ENCODE measurements at regions not wholly inside any gene's neighbourhood (a gene's known extent, or its start where the extent isn't known, plus 50 kb on each side); places are given as distances from the start of the nearest gene placed in this dataset.

DNA sequence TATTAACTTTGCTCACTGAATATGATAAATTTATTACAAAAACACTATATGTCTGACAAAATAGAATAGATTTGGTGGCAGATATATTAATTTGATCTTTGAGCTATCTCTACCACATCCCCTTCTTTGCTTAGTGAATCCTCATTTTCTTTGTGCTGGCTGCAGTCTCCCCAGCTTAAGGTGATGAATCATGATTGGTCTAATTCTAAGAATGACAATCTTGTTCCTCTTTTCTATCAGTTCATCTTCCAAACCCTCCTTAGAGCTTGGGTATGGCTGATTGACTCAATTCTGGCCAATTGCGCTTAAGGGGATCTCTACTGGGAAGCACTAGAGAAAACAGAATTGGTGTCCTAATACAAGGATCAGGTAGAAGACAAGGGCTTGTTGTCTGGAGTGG, 309.6 kb upstream of the GOLIM4 start:
- intact Hi-C loops (cut with DNase I): no loop called here
- DNase-seq (ENCODE audit: low spot score) (no peak), ATAC-seq (no peak)

GRCh38 chr3:168398371-168399025, 302.8 kb upstream of the GOLIM4 start:
- DNase-seq (ENCODE audit: low spot score): no peak
- intact Hi-C loops (cut with DNase I): no loop called here
- ATAC-seq: no peak

- DNase-seq (ENCODE audit: low spot score) (no peak), ATAC-seq (no peak)
- intact Hi-C loops (cut with DNase I): no loop called here
These were observed 301.1 kb upstream of the GOLIM4 start for GRCh38 chr3:168396861-168397260.

DNA sequence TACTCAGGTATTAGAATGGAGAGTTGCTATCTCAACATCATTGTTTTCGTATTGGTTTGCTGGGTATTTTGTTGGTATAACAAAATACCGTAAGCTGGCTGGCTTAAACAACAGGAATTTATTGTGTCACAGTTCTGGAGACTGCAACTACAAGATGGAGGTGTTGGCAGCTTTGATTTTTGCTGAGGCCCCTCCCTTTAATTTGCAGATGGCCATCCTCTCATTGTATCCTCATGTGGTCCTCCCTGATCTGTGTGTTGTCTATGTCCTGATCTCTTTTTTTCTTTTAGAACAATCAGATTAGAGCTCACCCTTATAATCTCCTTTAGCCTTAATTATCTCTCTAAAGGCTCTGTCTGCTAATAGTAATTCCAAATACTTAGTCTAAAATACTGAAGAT, 299.8 kb upstream of the GOLIM4 start:
- intact Hi-C loops (cut with DNase I): no loop called here
- no peak for DNase-seq (ENCODE audit: low spot score)
- no peak for ATAC-seq

- no peak for DNase-seq (ENCODE audit: low spot score)
- no peak for ATAC-seq
- intact Hi-C loops (cut with DNase I): no loop called here
These were observed 298.7 kb upstream of the GOLIM4 start for GRCh38 chr3:168394439-168394838.

DNA sequence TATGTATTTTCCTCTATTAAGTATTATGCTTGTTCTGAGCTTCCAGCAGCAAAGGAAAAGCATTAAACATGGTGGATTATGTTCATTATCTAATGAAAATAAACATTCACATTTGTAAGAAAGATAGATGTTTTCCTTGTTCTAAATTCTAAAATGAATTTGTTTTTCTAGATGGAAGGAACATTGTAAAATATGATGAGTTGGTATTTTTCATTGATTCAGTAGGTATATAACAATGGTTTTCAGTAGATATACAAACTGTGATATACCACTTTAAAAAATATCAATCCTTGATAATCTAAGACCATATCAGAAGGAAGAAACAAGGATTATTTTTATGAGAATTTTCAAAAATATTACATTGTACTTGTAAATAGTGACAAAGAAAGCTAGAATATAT, 290.6 kb upstream of the GOLIM4 start:
- intact Hi-C loops (cut with DNase I): no loop called here
- DNase-seq (ENCODE audit: low spot score) (no peak), ATAC-seq (no peak)

DNA sequence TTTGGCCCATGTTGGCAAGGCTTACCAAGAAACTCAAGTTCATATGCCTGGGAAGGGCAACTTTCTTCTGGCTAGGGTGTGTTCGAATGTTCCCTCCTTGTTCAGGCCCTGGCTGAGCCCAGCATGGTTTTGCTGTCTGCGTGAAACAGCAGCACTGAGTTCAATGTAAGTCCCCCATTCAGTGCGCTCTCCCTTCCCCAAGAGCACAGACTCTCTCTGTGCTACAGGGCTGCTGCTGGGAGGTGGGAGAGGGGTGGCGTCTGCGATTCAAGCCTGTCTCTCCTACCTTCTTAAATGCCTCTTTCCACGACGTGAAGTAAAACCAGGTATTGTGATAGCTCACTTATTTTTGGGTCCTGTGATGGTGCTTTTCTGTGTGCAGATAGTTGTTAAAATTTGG, 289.3 kb upstream of the GOLIM4 start:
- no peak for DNase-seq (ENCODE audit: low spot score)
- ATAC-seq: no peak
- intact Hi-C loops (cut with DNase I): no loop called here

- ATAC-seq (no peak), DNase-seq (ENCODE audit: low spot score) (no peak)
- intact Hi-C loops (cut with DNase I): no loop called here
These were observed 287.8 kb upstream of the GOLIM4 start for GRCh38 chr3:168383573-168383972.

DNA sequence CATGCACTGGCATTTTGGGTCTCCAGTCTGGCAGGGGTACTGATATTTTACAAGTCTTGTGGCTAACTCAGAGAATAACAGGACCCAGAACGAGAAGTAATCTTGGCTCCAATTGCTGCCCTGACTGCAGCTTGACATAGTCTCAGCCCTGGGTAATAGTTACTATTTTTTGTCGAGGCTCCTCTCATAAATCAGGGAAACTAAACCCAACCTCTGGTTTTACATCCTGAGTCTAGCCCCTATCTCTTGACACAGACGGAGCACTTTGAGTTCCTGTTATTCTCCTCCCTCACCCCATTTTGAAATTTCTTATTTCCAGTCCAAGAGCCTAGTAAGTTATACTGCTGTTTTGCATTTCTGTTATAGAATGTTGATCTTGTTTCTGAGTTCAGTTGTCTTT, 276.1 kb upstream of the GOLIM4 start:
- DNase-seq (ENCODE audit: low spot score): no peak
- intact Hi-C loops (cut with DNase I): no loop called here
- ATAC-seq: no peak

DNA sequence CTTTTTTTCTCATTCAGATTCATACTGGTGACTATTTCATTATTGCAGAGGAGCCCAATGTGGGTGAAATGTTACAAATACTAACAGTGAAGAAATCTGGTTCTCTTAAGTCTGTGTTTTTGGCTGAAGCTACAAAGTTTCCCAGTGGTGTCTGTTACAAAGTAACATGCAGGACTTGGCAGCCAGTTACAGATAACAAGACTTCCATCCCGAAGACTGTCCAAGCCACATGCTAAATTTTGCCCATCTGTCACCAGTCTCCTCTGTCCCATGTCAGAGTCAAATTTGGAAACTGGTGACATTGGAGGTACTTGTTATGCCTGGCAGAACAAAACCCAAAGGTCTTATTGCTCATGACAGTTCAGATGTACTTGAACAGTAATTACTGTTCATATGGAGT, 269.2 kb upstream of the GOLIM4 start:
- no peak for ATAC-seq
- intact Hi-C loops (cut with DNase I): no loop called here

GRCh38 chr3:168362661-168363247, 267.0 kb upstream of the GOLIM4 start:
- ATAC-seq: no peak
- intact Hi-C loops (cut with DNase I): no loop called here
- no peak for DNase-seq (ENCODE audit: low spot score)

More for the DNA sequence above, 269.2 kb upstream of the GOLIM4 start:
- DNase-seq (ENCODE audit: low spot score): no peak

DNA sequence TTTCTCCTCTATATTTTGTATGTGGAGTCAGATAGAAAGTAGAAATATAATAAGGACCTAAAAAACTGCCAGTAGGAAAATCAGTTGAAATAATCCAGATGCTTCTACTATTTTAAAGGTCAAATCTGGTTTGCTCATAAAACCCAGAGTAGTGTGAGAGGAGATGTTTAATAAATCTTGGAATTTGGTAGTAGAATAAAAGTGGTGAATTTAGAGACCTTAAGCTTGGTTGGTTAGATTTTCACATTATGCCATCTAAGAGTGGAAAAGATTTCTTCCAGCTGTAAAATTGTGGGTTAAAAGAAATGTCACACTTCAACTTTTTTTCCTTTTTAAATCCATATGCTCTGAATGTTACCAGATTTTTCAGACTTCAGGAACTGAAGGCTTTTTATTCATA, 266.4 kb upstream of the GOLIM4 start:
- no peak for ATAC-seq
- no peak for DNase-seq (ENCODE audit: low spot score)
- intact Hi-C loops (cut with DNase I): no loop called here

GRCh38 chr3:168360993-168361392, 265.3 kb upstream of the GOLIM4 start:
- intact Hi-C loops (cut with DNase I): no loop called here
- no peak for ATAC-seq
- DNase-seq (ENCODE audit: low spot score): no peak

- DNase-seq (ENCODE audit: low spot score) (no peak), ATAC-seq (no peak)
- intact Hi-C loops (cut with DNase I): no loop called here
These were observed 247.5 kb upstream of the GOLIM4 start for GRCh38 chr3:168342946-168343850.

DNA sequence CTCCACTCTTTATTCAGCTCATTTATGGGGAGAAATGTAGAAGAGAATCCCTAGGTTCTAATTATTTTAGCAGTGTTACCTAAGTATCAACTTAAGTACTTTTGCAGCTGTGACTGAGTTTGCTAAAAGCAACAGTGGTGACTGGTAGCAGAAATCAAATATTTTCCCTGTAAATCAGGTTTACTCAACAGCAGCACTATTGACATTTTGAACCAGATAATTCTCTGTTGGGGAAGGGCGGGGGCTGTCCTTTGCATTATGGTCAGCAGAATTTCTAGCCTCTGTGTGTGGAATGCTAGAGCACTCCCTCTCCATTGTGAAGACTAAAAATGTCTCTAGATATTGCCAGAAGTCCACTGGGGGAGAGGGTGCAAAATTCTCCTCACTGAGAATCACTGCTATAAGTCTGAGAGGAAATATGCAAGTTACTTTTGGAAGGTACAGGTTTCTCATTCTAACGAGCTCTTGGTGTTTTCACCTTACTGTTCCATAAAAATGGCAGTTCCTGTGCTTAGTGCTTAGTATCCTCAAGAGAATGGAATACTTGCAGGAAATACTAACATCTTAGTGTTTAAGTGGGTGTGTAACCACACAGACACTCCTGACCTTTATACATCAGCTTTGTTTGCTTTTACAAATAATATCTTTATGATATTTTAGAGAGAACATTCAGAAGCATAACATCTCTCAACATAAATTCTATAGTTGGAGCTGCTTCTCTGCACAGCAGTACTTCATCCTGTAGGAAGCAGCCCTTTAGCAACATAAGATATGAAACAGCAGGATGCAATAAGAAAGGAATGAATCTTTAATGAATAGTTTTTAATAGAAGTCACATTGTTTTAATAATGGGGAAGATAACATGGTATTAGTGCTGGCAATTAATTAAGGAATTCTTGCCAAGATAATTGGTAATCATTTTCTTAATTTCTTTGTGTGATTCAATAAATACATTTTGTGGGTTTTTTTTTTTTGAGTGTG, 246.5 kb upstream of the GOLIM4 start:
- DNase-seq (ENCODE audit: low spot score): no peak
- no peak for ATAC-seq
- intact Hi-C loops (cut with DNase I): no loop called here

DNA sequence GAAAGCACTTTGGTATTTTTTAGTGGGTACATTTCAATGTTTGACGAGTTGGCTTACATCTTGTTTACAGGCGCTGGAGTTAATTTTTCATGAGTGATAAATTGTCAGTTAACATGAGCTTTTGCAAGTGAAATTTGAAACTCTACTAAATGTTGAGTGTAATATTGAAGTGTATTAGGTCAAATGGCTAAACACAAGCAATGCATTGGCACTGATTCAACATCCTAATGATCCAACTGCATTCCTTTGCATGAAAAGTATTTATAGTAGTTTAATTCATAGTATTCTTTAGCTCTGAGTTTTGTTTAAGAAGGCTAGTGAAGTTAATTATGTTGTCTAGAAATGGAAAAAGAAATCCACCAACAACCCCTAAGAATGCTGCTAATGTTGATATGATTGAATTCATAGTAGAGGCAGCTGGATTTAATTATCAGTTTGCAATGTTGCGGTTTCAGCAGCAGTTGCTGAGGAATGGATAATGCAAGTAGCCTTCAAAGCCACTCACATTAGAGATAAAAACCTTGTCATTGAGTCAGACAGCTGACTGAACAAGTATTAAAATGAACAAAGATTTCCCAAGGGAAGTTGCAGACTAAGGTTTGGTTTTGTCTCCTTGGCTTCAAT, 245.6 kb upstream of the GOLIM4 start:
- DNase-seq (ENCODE audit: low spot score) (no peak), ATAC-seq (no peak)
- intact Hi-C loops (cut with DNase I): no loop called here

- ATAC-seq: no peak
- intact Hi-C loops (cut with DNase I): no loop called here
- DNase-seq (ENCODE audit: low spot score): no peak
These were observed 242.4 kb upstream of the GOLIM4 start for GRCh38 chr3:168338161-168338560.

GRCh38 chr3:168336276-168336675, 240.6 kb upstream of the GOLIM4 start:
- intact Hi-C loops (cut with DNase I): no loop called here
- no peak for DNase-seq (ENCODE audit: low spot score)
- ATAC-seq: no peak
